Liver (tissue), 3 donors: ENCODE measurements at regions not wholly inside any gene's neighbourhood (a gene's known extent, or its start where the extent isn't known, plus 50 kb on each side); places are given as distances from the start of the nearest gene placed in this dataset.

ENCODE experiments used
- CTCF ChIP-seq: fragments of 150-350 bp; IDR thresholded peaks from 2 replicates; pipeline ENCODE4 v1.5.1; 2017; ENCODE audit warnings: improper control_type of control experiment, low read depth, low read length; ENCODE audit not compliant: missing input control
- JUND ChIP-seq, 2 donors: IDR thresholded peaks; 2 replicates each; pipeline ENCODE4 v1.6.1; 2016; ENCODE audit warnings: antibody characterized with exemption in 2 of 2
- RAD21 ChIP-seq, 2 donors: IDR thresholded peaks; 2 replicates each; pipeline ENCODE4 v1.6.1; 2016; ENCODE audit warnings: antibody characterized with exemption in 2 of 2, mild to moderate bottlenecking in 2 of 2
- TAF1 ChIP-seq: conservative IDR thresholded peaks from 2 replicates; pipeline ENCODE4 v1.6.1; 2016; ENCODE audit warnings: antibody characterized with exemption, mild to moderate bottlenecking
- donor health status: healthy.
- donor health status: healthy.

- no peak for TF ChIP-seq CTCF
- TF ChIP-seq JUND (IDR thresholded peaks at IDR 0.05) = no peak
- no peak for TF ChIP-seq TAF1
- no peak for TF ChIP-seq RAD21 (IDR thresholded peaks at IDR 0.05)
These were observed 842.0 kb upstream of the TSPY4 start for GRCh38 chrY:8495243-8495642.
